Esophagus squamous epithelium (tissue), 5 donors: ENCODE measurements at regions not wholly inside any gene's neighbourhood (a gene's known extent, or its start where the extent isn't known, plus 50 kb on each side); places are given as distances from the start of the nearest gene placed in this dataset.

Experiments
- DNase-seq: peaks from one replicate; lab custom pipeline; 2025; lab: John Stamatoyannopoulos, UW
- H3K27ac ChIP-seq, 4 donors: fragments of 200-600 bp; sonication (generic); one replicate each; pipeline ENCODE4 v1.5.1; 2016 to 2019; ENCODE audit warnings: mild to moderate bottlenecking in 1 of 4
- H3K27me3 ChIP-seq, 4 donors: fragments of 200-600 bp; sonication (generic); 1 replicate in 3 of 4; 2 replicates in 1 of 4; pipeline versions ENCODE4 v1.5.1 to v1.6.0; 2017 to 2021; ENCODE audit warnings: antibody characterized with exemption in 1 of 4
- H3K36me3 ChIP-seq, 3 donors: fragments of 200-600 bp; sonication (generic); one replicate each; pipeline ENCODE4 v1.5.1; 2016 to 2019
- H3K4me1 ChIP-seq, 3 donors: fragments of 200-600 bp; sonication (generic); one replicate each; pipeline ENCODE4 v1.5.1; 2017 to 2019
- H3K4me3 ChIP-seq, 4 donors: fragments of 200-600 bp; sonication (generic); 1 replicate in 3 of 4; 2 replicates in 1 of 4; pipeline ENCODE4 v1.5.1; 2016 to 2019; ENCODE audit warnings: mild to moderate bottlenecking in 2 of 4, moderate library complexity in 1 of 4
- H3K9me3 ChIP-seq, 3 donors: fragments of 200-600 bp; sonication (generic); one replicate each; pipeline ENCODE4 v1.5.1; 2016 to 2019
- POLR2A ChIP-seq, 4 donors: fragments of 450-650 bp; IDR thresholded peaks; one replicate each; pipeline ENCODE4 v1.6.1; 2017; ENCODE audit warnings: antibody characterized with exemption in 4 of 4, mild to moderate bottlenecking in 4 of 4, moderate library complexity in 3 of 4
- WGBS, 2 donors: methylation state at CpG; one replicate each; pipeline ENCODE4 v1.1.5; 2018; 5-methylcytosine and 5-hydroxymethylcytosine counted together
- intact Hi-C: fragments of 100-400 bp; cut with DNase I; formaldehyde crosslinking; loops from one replicate; pipeline ENCODE4 v1.15.0; 2022
- TF ChIP-seq, protein P1 (sequence below), 6 experiments: fragments of 450-650 bp in 4 of 6; fragments of 200-600 bp in 2 of 6; sonication (generic) in 2 of 6; IDR thresholded peaks; one replicate each; pipeline ENCODE4 v1.5.1; 2016 to 2019; ENCODE audit warnings: antibody characterized with exemption in 6 of 6, mild to moderate bottlenecking in 4 of 6, moderate library complexity in 4 of 6
- donor health status: DM: yes; HTN: yes; CAD: no.

DNA sequence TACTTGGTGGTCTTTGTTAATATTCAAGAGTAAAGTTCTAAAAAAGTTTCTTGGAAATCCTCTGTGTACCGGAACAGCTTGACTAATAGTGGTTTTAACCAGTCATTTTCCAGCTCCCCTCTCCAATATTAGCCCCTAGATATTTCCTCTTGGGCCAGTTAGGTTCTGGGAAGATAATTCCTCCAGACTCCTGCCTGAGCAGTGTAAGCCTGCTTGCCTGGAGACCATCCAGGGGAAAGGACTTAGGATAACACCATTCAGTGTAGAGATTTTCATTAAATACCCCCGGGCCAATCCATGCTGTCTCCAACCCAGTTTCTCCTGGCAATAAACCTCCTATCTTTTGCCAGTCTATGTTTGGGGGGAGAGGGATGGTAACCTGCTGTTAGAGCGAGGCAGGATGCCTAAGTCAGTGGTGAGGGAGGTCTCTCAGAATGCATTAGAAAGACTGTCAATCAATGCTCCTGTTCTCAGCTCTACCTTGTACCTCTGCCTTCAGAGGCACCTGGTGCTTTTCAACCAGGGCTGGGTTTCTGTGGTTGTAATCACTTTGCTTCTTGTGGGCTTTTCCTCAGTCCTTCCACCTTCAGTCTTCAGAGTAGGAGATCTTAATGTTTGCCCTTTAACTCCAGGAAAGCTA lies 186.4 kb downstream of the RNF152 start:
- no peaks in the 10 kb centered on the region for H3K27me3 ChIP-seq
- no peak overlapping the region for H3K4me3 ChIP-seq
- WGBS, 2 donors, result 27 to 43% methylated on average over 3 of the region's 3 CpGs
- TF ChIP-seq POLR2A (IDR thresholded peaks at IDR 0.05), result no peak
- TF ChIP-seq, protein P1, sequence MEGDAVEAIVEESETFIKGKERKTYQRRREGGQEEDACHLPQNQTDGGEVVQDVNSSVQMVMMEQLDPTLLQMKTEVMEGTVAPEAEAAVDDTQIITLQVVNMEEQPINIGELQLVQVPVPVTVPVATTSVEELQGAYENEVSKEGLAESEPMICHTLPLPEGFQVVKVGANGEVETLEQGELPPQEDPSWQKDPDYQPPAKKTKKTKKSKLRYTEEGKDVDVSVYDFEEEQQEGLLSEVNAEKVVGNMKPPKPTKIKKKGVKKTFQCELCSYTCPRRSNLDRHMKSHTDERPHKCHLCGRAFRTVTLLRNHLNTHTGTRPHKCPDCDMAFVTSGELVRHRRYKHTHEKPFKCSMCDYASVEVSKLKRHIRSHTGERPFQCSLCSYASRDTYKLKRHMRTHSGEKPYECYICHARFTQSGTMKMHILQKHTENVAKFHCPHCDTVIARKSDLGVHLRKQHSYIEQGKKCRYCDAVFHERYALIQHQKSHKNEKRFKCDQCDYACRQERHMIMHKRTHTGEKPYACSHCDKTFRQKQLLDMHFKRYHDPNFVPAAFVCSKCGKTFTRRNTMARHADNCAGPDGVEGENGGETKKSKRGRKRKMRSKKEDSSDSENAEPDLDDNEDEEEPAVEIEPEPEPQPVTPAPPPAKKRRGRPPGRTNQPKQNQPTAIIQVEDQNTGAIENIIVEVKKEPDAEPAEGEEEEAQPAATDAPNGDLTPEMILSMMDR (IDR thresholded peaks at IDR 0.05), result no peak
- intact Hi-C loops, result no loop called here
- H3K27ac ChIP-seq, result no peak overlapping the region
- H3K4me1 ChIP-seq, result no peaks in the 10 kb centered on the region
- DNase-seq, result no peak
- H3K36me3 ChIP-seq, result no peaks in the 10 kb centered on the region
- H3K9me3 ChIP-seq, result peaks cover 0 to 4% (median 4%) of the 10 kb centered on the region in 3 donors

DNA sequence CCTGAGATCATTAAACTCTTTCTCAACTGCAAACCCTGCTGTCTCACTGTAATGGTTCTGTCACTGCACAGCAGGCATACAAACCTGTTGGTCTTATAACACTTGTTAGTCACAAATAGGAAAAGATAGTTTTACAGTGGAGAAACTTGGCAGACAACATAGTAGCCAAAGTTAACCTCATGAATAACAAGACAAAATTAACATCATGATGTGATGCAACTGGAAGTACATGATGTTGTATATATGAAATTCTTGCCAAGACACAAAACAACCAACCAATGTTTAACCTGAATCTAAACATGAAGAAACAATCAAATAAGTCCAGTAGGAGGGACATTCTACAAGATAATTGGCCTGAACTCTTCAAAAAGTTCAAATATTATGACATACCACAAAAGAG lies 189.3 kb downstream of the RNF152 start:
- H3K4me1 ChIP-seq, result no peaks in the 10 kb centered on the region
- DNase-seq, result no peak
- no peak for TF ChIP-seq POLR2A (IDR thresholded peaks at IDR 0.05)
- TF ChIP-seq, protein P1 (IDR thresholded peaks at IDR 0.05), result no peak
- H3K9me3 ChIP-seq, result peaks cover 0 to 4% (median 4%) of the 10 kb centered on the region in 3 donors
- H3K36me3 ChIP-seq, result no peaks in the 10 kb centered on the region
- no peak overlapping the region for H3K4me3 ChIP-seq
- no peaks in the 10 kb centered on the region for H3K27me3 ChIP-seq
- no peak overlapping the region for H3K27ac ChIP-seq
- intact Hi-C loops, result no loop called here

- Histone ChIP-seq H3K9me3 (peaks cover 0 to 4% (median 4%) of the 10 kb centered on the region in 3 donors), H3K4me3 (no peak overlapping the region), H3K36me3 (no peaks in the 10 kb centered on the region), H3K27me3 (no peaks in the 10 kb centered on the region), H3K4me1 (no peaks in the 10 kb centered on the region), H3K27ac (no peak overlapping the region)
- no peak for DNase-seq
- intact Hi-C loops, result no loop called here
- 66 to 75% methylated on average over 3 of the region's 3 CpGs for WGBS, 2 donors
- TF ChIP-seq POLR2A (IDR thresholded peaks at IDR 0.05), result no peak
- TF ChIP-seq, protein P1 (IDR thresholded peaks at IDR 0.05), result no peak
These were observed 190.8 kb downstream of the RNF152 start for GRCh38 chr18:61702007-61702406.

DNA sequence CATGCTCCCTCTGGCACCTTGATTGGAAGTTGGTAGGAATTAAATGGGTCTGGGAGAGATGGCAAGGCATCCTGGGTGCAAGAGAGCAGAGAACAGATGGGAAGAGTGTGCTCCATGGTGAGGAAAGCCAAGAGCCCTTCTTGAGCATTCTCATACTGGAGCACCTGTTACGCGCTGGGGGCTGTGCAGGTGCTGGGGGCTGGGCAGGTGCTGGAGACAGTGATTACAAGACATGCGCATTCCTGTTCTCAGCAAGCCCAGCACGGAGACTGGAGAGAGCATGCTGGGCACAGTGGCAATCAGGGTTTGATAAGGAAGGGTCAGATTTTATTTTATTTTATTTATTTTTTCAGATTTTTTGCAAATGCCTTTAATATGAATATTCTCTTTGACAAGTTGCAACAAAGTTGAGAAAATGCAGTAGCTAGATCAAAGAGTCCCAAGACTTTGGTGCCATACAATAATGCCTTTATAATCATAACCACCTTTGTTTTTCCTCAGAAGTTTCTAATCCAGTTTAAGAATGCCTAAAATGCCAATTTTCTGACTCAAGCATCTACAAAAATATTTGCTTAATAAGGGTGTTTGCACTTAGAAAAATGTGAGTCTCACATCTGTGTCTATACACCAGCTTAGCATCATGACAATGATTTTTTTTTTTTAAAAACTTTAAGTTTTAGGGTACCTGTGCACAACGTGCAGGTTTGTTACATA lies 193.3 kb downstream of the RNF152 start:
- no peak for DNase-seq
- Histone ChIP-seq H3K9me3 (peaks cover 0 to 7% (median 4%) of the 10 kb centered on the region in 3 donors), H3K4me1 (no peaks in the 10 kb centered on the region), H3K36me3 (no peaks in the 10 kb centered on the region), H3K27ac (no peak overlapping the region), H3K27me3 (no peaks in the 10 kb centered on the region), H3K4me3 (no peak overlapping the region)
- intact Hi-C loops, result no loop called here
- 81 to 83% methylated on average over 5 of the region's 5 CpGs for WGBS, 2 donors
- TF ChIP-seq POLR2A (IDR thresholded peaks at IDR 0.05), result no peak
- TF ChIP-seq, protein P1 (IDR thresholded peaks at IDR 0.05), result no peak

GRCh38 chr18:61697306-61697909 lies 195.4 kb downstream of the RNF152 start:
- 63% methylated on average over 2 of the region's 2 CpGs for WGBS, 2 donors
- intact Hi-C loops, result no loop called here
- no peak overlapping the region for H3K27ac ChIP-seq
- no peaks in the 10 kb centered on the region for H3K36me3 ChIP-seq
- H3K4me3 ChIP-seq, result no peak overlapping the region
- TF ChIP-seq POLR2A (IDR thresholded peaks at IDR 0.05), result no peak
- TF ChIP-seq, protein P1 (IDR thresholded peaks at IDR 0.05), result no peak
- no peaks in the 10 kb centered on the region for H3K27me3 ChIP-seq
- H3K9me3 ChIP-seq, result peaks cover 0 to 3% (median 0%) of the 10 kb centered on the region in 3 donors
- no peak for DNase-seq
- H3K4me1 ChIP-seq, result no peaks in the 10 kb centered on the region
